ENCODE measurements at regions not wholly inside any gene's neighbourhood (a gene's known extent, or its start where the extent isn't known, plus 50 kb on each side); places are given as distances from the start of the nearest gene placed in this dataset.

DNA sequence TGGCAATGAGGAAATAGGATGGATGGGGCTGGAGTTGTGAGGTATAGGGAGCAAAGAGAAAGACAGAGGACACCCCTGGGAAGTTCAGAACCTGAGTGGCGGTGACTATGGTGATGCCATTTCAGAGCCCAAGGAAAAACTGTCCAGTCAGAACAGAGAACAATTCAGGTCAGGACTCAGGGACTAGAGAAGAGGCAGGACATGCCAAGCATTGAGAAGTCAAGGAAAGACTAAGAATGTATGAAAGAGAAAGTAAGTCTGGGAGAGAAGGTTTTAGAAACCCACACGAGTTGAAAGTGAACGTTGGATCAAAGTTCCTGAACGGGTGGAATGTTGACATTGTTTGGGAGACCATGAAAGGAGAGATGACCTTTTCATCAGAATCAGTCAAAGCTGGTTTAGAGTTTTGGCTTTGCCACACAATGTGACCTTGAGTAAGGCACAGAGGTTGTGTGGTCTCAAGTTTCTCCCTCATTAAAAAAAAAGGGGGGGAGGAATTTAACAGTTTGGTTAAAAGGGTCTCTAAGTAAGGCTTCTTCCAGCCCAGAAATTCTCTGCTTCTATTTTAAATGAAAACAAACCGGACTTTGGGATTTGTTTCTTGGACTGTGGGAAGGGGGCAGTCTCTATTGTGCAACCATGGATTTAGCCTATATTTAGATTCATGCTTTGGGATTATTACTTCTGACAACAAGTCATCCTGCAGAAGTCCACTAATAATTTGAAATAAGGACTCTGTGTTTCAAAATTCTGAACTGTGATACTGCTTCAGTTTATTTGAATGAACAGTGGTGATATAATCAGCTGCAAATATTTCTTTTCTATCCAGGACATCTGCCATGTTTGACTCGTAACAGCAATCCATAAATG, 315.9 kb upstream of the TBL1XR1 start:
- no peaks in the 10 kb centered on the region for H3K36me3 ChIP-seq (ENCODE audit: insufficient read depth, low read length)
- H3K4me3 ChIP-seq (ENCODE audit: low read length): peak overlapping the region; percentile 22
- no peaks in the 10 kb centered on the region for H3K27me3 ChIP-seq (ENCODE audit: insufficient read depth, low read length)
- peaks cover 50% of the 10 kb centered on the region for H3K4me1 ChIP-seq (ENCODE audit: insufficient read depth, low read length)
- H3K9me3 ChIP-seq (ENCODE audit: low read length): no peaks in the 10 kb centered on the region
- no peak overlapping the region for H2AFZ ChIP-seq (ENCODE audit: low read depth, low read length)

GRCh38 chr3:177513815-177514610, 316.7 kb upstream of the TBL1XR1 start:
- no peaks in the 10 kb centered on the region for H3K9me3 ChIP-seq (ENCODE audit: low read length)
- H3K4me3 ChIP-seq (ENCODE audit: low read length): peak overlapping the region; percentile 22
- no peaks in the 10 kb centered on the region for H3K27me3 ChIP-seq (ENCODE audit: insufficient read depth, low read length)
- no peaks in the 10 kb centered on the region for H3K36me3 ChIP-seq (ENCODE audit: insufficient read depth, low read length)
- no peak overlapping the region for H2AFZ ChIP-seq (ENCODE audit: low read depth, low read length)
- peaks cover 50% of the 10 kb centered on the region for H3K4me1 ChIP-seq (ENCODE audit: insufficient read depth, low read length)

GRCh38 chr3:177514611-177515499, 317.6 kb upstream of the TBL1XR1 start:
- H3K9me3 ChIP-seq (ENCODE audit: low read length): peaks cover 3% of the 10 kb centered on the region
- peak overlapping the region; percentile 22 for H3K4me3 ChIP-seq (ENCODE audit: low read length)
- no peaks in the 10 kb centered on the region for H3K27me3 ChIP-seq (ENCODE audit: insufficient read depth, low read length)
- no peaks in the 10 kb centered on the region for H3K36me3 ChIP-seq (ENCODE audit: insufficient read depth, low read length)
- no peak overlapping the region for H2AFZ ChIP-seq (ENCODE audit: low read depth, low read length)
- peaks cover 50% of the 10 kb centered on the region for H3K4me1 ChIP-seq (ENCODE audit: insufficient read depth, low read length)

GRCh38 chr3:177515786-177516157, 318.5 kb upstream of the TBL1XR1 start:
- H3K27me3 ChIP-seq (ENCODE audit: insufficient read depth, low read length): no peaks in the 10 kb centered on the region
- H3K4me3 ChIP-seq (ENCODE audit: low read length): peak overlapping the region; percentile 17
- H3K36me3 ChIP-seq (ENCODE audit: insufficient read depth, low read length): no peaks in the 10 kb centered on the region
- H3K4me1 ChIP-seq (ENCODE audit: insufficient read depth, low read length): peaks cover 50% of the 10 kb centered on the region
- peaks cover 3% of the 10 kb centered on the region for H3K9me3 ChIP-seq (ENCODE audit: low read length)
- H2AFZ ChIP-seq (ENCODE audit: low read depth, low read length): no peak overlapping the region

- H3K4me1 ChIP-seq (ENCODE audit: insufficient read depth, low read length): peaks cover 50% of the 10 kb centered on the region
- H3K9me3 ChIP-seq (ENCODE audit: low read length): peaks cover 3% of the 10 kb centered on the region
- no peak overlapping the region for H2AFZ ChIP-seq (ENCODE audit: low read depth, low read length)
- peak overlapping the region; percentile 17 for H3K4me3 ChIP-seq (ENCODE audit: low read length)
- H3K36me3 ChIP-seq (ENCODE audit: insufficient read depth, low read length): no peaks in the 10 kb centered on the region
- no peaks in the 10 kb centered on the region for H3K27me3 ChIP-seq (ENCODE audit: insufficient read depth, low read length)
These were observed 319.1 kb upstream of the TBL1XR1 start for GRCh38 chr3:177516158-177517011.

DNA sequence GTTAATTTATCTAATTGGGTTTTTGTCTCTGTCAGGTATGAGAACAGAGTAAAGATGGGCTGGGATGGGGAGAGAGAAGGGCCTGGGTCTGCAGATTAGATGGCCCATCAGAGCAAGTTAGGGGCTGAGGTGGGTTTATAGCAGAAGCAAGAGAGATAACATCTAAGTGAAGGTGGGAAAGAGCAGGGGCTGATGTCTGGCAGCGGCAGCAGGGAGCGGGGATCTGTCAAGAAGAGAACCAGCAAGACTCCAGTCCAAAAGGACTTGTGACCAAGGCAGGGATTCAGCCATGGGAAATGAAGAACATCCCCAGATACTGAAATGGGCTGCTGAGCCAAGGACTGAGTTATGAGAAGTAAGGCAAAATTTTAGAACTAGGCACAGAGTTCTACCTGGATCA, 320.6 kb upstream of the TBL1XR1 start:
- Histone ChIP-seq H2AFZ (ENCODE audit: low read depth, low read length) (no peak overlapping the region), H3K4me3 (ENCODE audit: low read length) (no peak overlapping the region), H3K4me1 (ENCODE audit: insufficient read depth, low read length) (peaks cover 44% of the 10 kb centered on the region), H3K36me3 (ENCODE audit: insufficient read depth, low read length) (no peaks in the 10 kb centered on the region), H3K27me3 (ENCODE audit: insufficient read depth, low read length) (no peaks in the 10 kb centered on the region), H3K9me3 (ENCODE audit: low read length) (peaks cover 3% of the 10 kb centered on the region)

- H3K27me3 ChIP-seq (ENCODE audit: insufficient read depth, low read length): no peaks in the 10 kb centered on the region
- H3K9me3 ChIP-seq (ENCODE audit: low read length): peaks cover 3% of the 10 kb centered on the region
- peaks cover 27% of the 10 kb centered on the region for H3K4me1 ChIP-seq (ENCODE audit: insufficient read depth, low read length)
- H3K4me3 ChIP-seq (ENCODE audit: low read length): no peak overlapping the region
- no peaks in the 10 kb centered on the region for H3K36me3 ChIP-seq (ENCODE audit: insufficient read depth, low read length)
- no peak overlapping the region for H2AFZ ChIP-seq (ENCODE audit: low read depth, low read length)
These were observed 322.3 kb upstream of the TBL1XR1 start for GRCh38 chr3:177519588-177519987.

DNA sequence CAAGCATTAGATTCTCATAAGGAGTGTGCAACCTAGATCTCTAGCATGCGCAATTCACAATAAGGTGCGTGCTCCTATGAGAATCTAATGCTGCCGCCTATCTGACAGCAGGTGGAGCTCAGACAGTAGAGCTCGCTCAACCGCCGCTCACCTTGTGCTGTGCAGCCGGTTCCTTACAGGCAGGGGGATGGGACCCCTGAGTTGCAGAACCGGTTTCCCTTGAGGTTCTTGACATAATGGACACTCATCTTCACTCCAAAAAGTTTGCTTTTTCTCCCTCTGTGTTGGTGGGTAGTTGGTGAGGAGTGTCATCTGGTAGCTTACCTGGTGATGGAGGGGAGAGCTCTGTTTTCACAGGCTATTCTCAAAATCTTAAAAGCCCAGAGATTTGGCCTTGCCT, 324.0 kb upstream of the TBL1XR1 start:
- H3K4me1 ChIP-seq (ENCODE audit: insufficient read depth, low read length): peaks cover 10% of the 10 kb centered on the region
- no peak overlapping the region for H3K4me3 ChIP-seq (ENCODE audit: low read length)
- no peak overlapping the region for H2AFZ ChIP-seq (ENCODE audit: low read depth, low read length)
- no peaks in the 10 kb centered on the region for H3K27me3 ChIP-seq (ENCODE audit: insufficient read depth, low read length)
- H3K36me3 ChIP-seq (ENCODE audit: insufficient read depth, low read length): no peaks in the 10 kb centered on the region
- peaks cover 8% of the 10 kb centered on the region for H3K9me3 ChIP-seq (ENCODE audit: low read length)

DNA sequence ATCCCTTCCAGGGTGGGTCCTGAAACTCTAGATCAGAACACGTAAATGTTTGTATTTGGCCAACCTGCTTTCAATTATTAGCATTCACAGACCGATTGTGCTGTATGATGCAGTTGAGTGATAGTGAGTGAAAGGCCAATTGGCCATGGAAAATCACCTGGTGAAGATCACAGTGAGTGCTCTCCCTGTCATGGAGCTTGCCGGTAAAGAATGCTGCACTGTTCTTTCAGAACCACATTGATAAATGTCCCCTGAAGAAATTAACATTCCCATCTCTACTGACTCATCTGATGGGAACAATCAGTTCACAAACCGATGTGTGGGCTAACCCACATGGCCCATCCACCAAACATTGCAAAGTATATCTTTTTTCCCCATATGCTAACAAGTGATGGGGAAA, 324.8 kb upstream of the TBL1XR1 start:
- peaks cover 8% of the 10 kb centered on the region for H3K9me3 ChIP-seq (ENCODE audit: low read length)
- H3K4me3 ChIP-seq (ENCODE audit: low read length): no peak overlapping the region
- no peak overlapping the region for H2AFZ ChIP-seq (ENCODE audit: low read depth, low read length)
- H3K36me3 ChIP-seq (ENCODE audit: insufficient read depth, low read length): no peaks in the 10 kb centered on the region
- no peaks in the 10 kb centered on the region for H3K27me3 ChIP-seq (ENCODE audit: insufficient read depth, low read length)
- peaks cover 3% of the 10 kb centered on the region for H3K4me1 ChIP-seq (ENCODE audit: insufficient read depth, low read length)

GRCh38 chr3:177523067-177523675, 325.9 kb upstream of the TBL1XR1 start:
- Histone ChIP-seq H3K9me3 (ENCODE audit: low read length) (peaks cover 8% of the 10 kb centered on the region), H2AFZ (ENCODE audit: low read depth, low read length) (no peak overlapping the region), H3K27me3 (ENCODE audit: insufficient read depth, low read length) (no peaks in the 10 kb centered on the region), H3K36me3 (ENCODE audit: insufficient read depth, low read length) (no peaks in the 10 kb centered on the region), H3K4me3 (ENCODE audit: low read length) (no peak overlapping the region), H3K4me1 (ENCODE audit: insufficient read depth, low read length) (no peaks in the 10 kb centered on the region)

GRCh38 chr3:177523872-177524438, 326.7 kb upstream of the TBL1XR1 start:
- Histone ChIP-seq H3K27me3 (ENCODE audit: insufficient read depth, low read length) (no peaks in the 10 kb centered on the region), H3K4me3 (ENCODE audit: low read length) (no peak overlapping the region), H2AFZ (ENCODE audit: low read depth, low read length) (no peak overlapping the region), H3K9me3 (ENCODE audit: low read length) (peaks cover 8% of the 10 kb centered on the region), H3K4me1 (ENCODE audit: insufficient read depth, low read length) (no peaks in the 10 kb centered on the region), H3K36me3 (ENCODE audit: insufficient read depth, low read length) (no peaks in the 10 kb centered on the region)

Data from neuron (in vitro differentiated cells).